T-cell (primary cell): ENCODE measurements at regions not wholly inside any gene's neighbourhood (a gene's known extent, or its start where the extent isn't known, plus 50 kb on each side); places are given as distances from the start of the nearest gene placed in this dataset.

Source experiments
- ATAC-seq, 4 experiments: fragments of 200-7000 bp in 3 of 4; fragments of 150-1000 bp in 1 of 4; cut with Tn5 transposase; replicated peaks in 1 of 4; 1 replicate in 3 of 4; 2 replicates in 1 of 4; pipeline ENCODE4 v1.10.0; 2021; ENCODE audit warnings: moderate library complexity in 3 of 4, mild to moderate bottlenecking in 2 of 4, moderate number of reproducible peaks in 1 of 4
- CTCF ChIA-PET, 2 donors: fragments of 300-600 bp; sonication (Branson Sonifier 250); formaldehyde crosslinking; loops; one replicate each; lab custom pipeline; 2022; ENCODE audit warnings: antibody characterized with exemption in 2 of 2; lab: Charles Lee
- POLR2A ChIA-PET, 2 donors: fragments of 300-600 bp; sonication (Branson Sonifier 250); formaldehyde crosslinking; loops; one replicate each; lab custom pipeline; 2022; ENCODE audit warnings: antibody characterized with exemption in 2 of 2; lab: Charles Lee
- DNase-seq, 35 experiments: peaks; one replicate each; pipeline versions ENCODE4 v3.0.0 to v3.0.0-alpha.2; 2013 to 2023
- H3K27ac ChIP-seq: one replicate; pipeline ENCODE4 v1.5.1; 2013; ENCODE audit warnings: low read length
- H3K27me3 ChIP-seq, 2 experiments: replicated peaks in 1 of 2; 1 replicate in 1 of 2; 2 replicates in 1 of 2; pipeline versions ENCODE4 v1.6.1 to v1.7.0; 2013; ENCODE audit warnings: low read length in 1 of 2, mixed read lengths in 1 of 2; ENCODE audit not compliant: control insufficient read depth in 2 of 2, insufficient read depth in 2 of 2; ENCODE audit errors: extremely low read depth in 1 of 2
- H3K36me3 ChIP-seq, 2 donors: 1 replicate in 1 of 2; 2 replicates in 1 of 2; pipeline versions ENCODE4 v1.6.1 to v1.7.0; 2013; ENCODE audit warnings: low read length in 1 of 2; ENCODE audit not compliant: control insufficient read depth in 2 of 2, insufficient read depth in 1 of 2; ENCODE audit errors: extremely low read depth in 1 of 2
- H3K4me1 ChIP-seq, 2 experiments: 1 replicate in 1 of 2; 2 replicates in 1 of 2; pipeline versions ENCODE4 v1.6.1 to v1.7.0; 2013; ENCODE audit warnings: low read length in 2 of 2, mixed read lengths in 1 of 2; ENCODE audit not compliant: insufficient read depth in 2 of 2, control insufficient read depth in 1 of 2; ENCODE audit errors: extremely low read depth in 1 of 2
- H3K4me3 ChIP-seq, 2 donors: 1 replicate in 1 of 2; 2 replicates in 1 of 2; pipeline versions ENCODE4 v1.5.1 to v1.7.0; 2013; ENCODE audit warnings: mild to moderate bottlenecking in 2 of 2, low read length in 1 of 2, moderate library complexity in 1 of 2; ENCODE audit not compliant: control insufficient read depth in 1 of 2; ENCODE audit errors: extremely low read depth in 1 of 2
- H3K9me3 ChIP-seq: 2 replicates; pipeline ENCODE4 v1.7.0; 2013
- H3K27ac Mint-ChIP-seq, 2 donors: one replicate each; pipeline ENCODE4 v1.8.0; 2020 to 2021; ENCODE audit warnings: mild to moderate bottlenecking in 2 of 2, mixed read lengths in 2 of 2
- H3K27me3 Mint-ChIP-seq, 2 donors: one replicate each; pipeline ENCODE4 v1.8.0; 2021 to 2022; ENCODE audit warnings: mixed read lengths in 2 of 2
- H3K36me3 Mint-ChIP-seq: one replicate; pipeline ENCODE4 v1.8.0; 2021; ENCODE audit warnings: mixed read lengths
- H3K4me1 Mint-ChIP-seq, 3 donors: one replicate each; pipeline ENCODE4 v1.8.0; 2020 to 2022; ENCODE audit warnings: mixed read lengths in 3 of 3, mild to moderate bottlenecking in 1 of 3
- H3K4me3 Mint-ChIP-seq, 3 donors: one replicate each; pipeline ENCODE4 v1.8.0; 2020 to 2022; ENCODE audit warnings: mild to moderate bottlenecking in 3 of 3, mixed read lengths in 3 of 3, moderate library complexity in 3 of 3
- H3K9me3 Mint-ChIP-seq, 3 donors: one replicate each; pipeline ENCODE4 v1.8.0; 2020 to 2022; ENCODE audit warnings: mixed read lengths in 3 of 3
- WGBS: methylation state at CpG from one replicate; pipeline ENCODE4 v1.1.5; 2013; ENCODE audit warnings: missing lambda C conversion rate; ENCODE audit not compliant: insufficient coverage; 5-methylcytosine and 5-hydroxymethylcytosine counted together

GRCh38 chr13:79149210-79149609 is 256.8 kb downstream of the RBM26 start:
- Histone ChIP-seq H3K9me3 (no peaks in the 10 kb centered on the region), H3K27me3 (no peaks in the 10 kb centered on the region), H3K36me3 (no peaks in the 10 kb centered on the region), H3K4me1 (no peaks in the 10 kb centered on the region), H3K27ac (no peak overlapping the region), H3K4me3 (no peak overlapping the region)
- no peak overlapping the region for H3K27ac Mint-ChIP-seq
- H3K36me3 Mint-ChIP-seq = no peaks in the 10 kb centered on the region
- no peaks in the 10 kb centered on the region for H3K4me1 Mint-ChIP-seq
- ChIA-PET CTCF (no interaction called here), POLR2A (no interaction called here)
- ATAC-seq = no peak
- DNase-seq = no peak
- no peak overlapping the region for H3K4me3 Mint-ChIP-seq
- peaks cover 21 to 23% of the 10 kb centered on the region in 2 donors for H3K27me3 Mint-ChIP-seq
- WGBS = no CpG with 5 or more reads among the region's 1 CpG
- peaks cover 0 to 6% (median 2%) of the 10 kb centered on the region in 3 donors for H3K9me3 Mint-ChIP-seq

GRCh38 chr13:79141082-79141481 is 265.0 kb downstream of the RBM26 start:
- H3K9me3 ChIP-seq = no peaks in the 10 kb centered on the region
- H3K9me3 Mint-ChIP-seq = no peaks in the 10 kb centered on the region
- DNase-seq (no peak), ATAC-seq (no peak)
- H3K27ac ChIP-seq = no peak overlapping the region
- no peak overlapping the region for H3K4me3 Mint-ChIP-seq
- H3K27me3 ChIP-seq = no peaks in the 10 kb centered on the region
- H3K36me3 ChIP-seq = no peaks in the 10 kb centered on the region
- H3K27ac Mint-ChIP-seq = no peak overlapping the region
- H3K36me3 Mint-ChIP-seq = no peaks in the 10 kb centered on the region
- no peak overlapping the region for H3K4me3 ChIP-seq
- ChIA-PET POLR2A (no interaction called here), CTCF (no interaction called here)
- no peaks in the 10 kb centered on the region for H3K4me1 ChIP-seq
- WGBS = 90% methylated on average over 1 of the region's 3 CpGs
- H3K27me3 Mint-ChIP-seq = peaks cover 2 to 7% of the 10 kb centered on the region in 2 donors
- no peaks in the 10 kb centered on the region for H3K4me1 Mint-ChIP-seq

- no peaks in the 10 kb centered on the region for H3K36me3 ChIP-seq
- H3K9me3 ChIP-seq = no peaks in the 10 kb centered on the region
- H3K4me1 Mint-ChIP-seq = no peaks in the 10 kb centered on the region
- H3K27ac Mint-ChIP-seq = no peak overlapping the region
- no peak for DNase-seq
- H3K4me3 ChIP-seq = no peak overlapping the region
- H3K9me3 Mint-ChIP-seq = no peaks in the 10 kb centered on the region
- ChIA-PET POLR2A (no interaction called here), CTCF (no interaction called here)
- WGBS = 100% methylated on average over 1 of the region's 2 CpGs
- no peak overlapping the region for H3K4me3 Mint-ChIP-seq
- no peak for ATAC-seq
- H3K36me3 Mint-ChIP-seq = no peaks in the 10 kb centered on the region
- H3K27ac ChIP-seq = no peak overlapping the region
- H3K27me3 ChIP-seq = no peaks in the 10 kb centered on the region
- H3K4me1 ChIP-seq = no peaks in the 10 kb centered on the region
- H3K27me3 Mint-ChIP-seq = peaks cover 10 to 23% of the 10 kb centered on the region in 2 donors
Observed at GRCh38 chr13:79128158-79128557, 277.9 kb downstream of the RBM26 start.

- ChIA-PET POLR2A (no interaction called here), CTCF (no interaction called here)
- no CpG with 5 or more reads among the region's 1 CpG for WGBS
Observed at GRCh38 chr13:79126706-79127105, 279.3 kb downstream of the RBM26 start.

GRCh38 chr13:79124183-79124582 is 281.9 kb downstream of the RBM26 start:
- Histone ChIP-seq H3K27ac (no peak overlapping the region), H3K36me3 (no peaks in the 10 kb centered on the region), H3K9me3 (no peaks in the 10 kb centered on the region), H3K4me3 (no peak overlapping the region), H3K4me1 (no peaks in the 10 kb centered on the region), H3K27me3 (peaks cover 0 to 2% of the 10 kb centered on the region in 2 experiments)
- peaks cover 6 to 11% of the 10 kb centered on the region in 2 donors for H3K27me3 Mint-ChIP-seq
- no peaks in the 10 kb centered on the region for H3K9me3 Mint-ChIP-seq
- H3K4me3 Mint-ChIP-seq = no peak overlapping the region
- ATAC-seq (no peak), DNase-seq (no peak)
- ChIA-PET POLR2A (no interaction called here), CTCF (no interaction called here)
- no peak overlapping the region for H3K27ac Mint-ChIP-seq
- 100% methylated on average over 2 of the region's 2 CpGs for whole genome bisulfite sequencing
- no peaks in the 10 kb centered on the region for H3K36me3 Mint-ChIP-seq
- H3K4me1 Mint-ChIP-seq = no peaks in the 10 kb centered on the region

More at GRCh38 chr13:79126706-79127105, 279.3 kb downstream of the RBM26 start:
- Histone ChIP-seq H3K9me3 (no peaks in the 10 kb centered on the region), H3K36me3 (no peaks in the 10 kb centered on the region), H3K4me1 (no peaks in the 10 kb centered on the region), H3K27ac (no peak overlapping the region), H3K27me3 (no peaks in the 10 kb centered on the region), H3K4me3 (no peak overlapping the region)
- DNase-seq (no peak), ATAC-seq (no peak)
- Mint-ChIP-seq H3K27ac (no peak overlapping the region), H3K4me1 (no peaks in the 10 kb centered on the region), H3K27me3 (peaks cover 6 to 11% of the 10 kb centered on the region in 2 donors), H3K36me3 (no peaks in the 10 kb centered on the region), H3K9me3 (no peaks in the 10 kb centered on the region), H3K4me3 (no peak overlapping the region)

GRCh38 chr13:79121286-79121685 is 284.8 kb downstream of the RBM26 start:
- Mint-ChIP-seq H3K4me1 (no peaks in the 10 kb centered on the region), H3K27me3 (peaks cover 2 to 8% of the 10 kb centered on the region in 2 donors), H3K9me3 (no peaks in the 10 kb centered on the region), H3K4me3 (no peak overlapping the region), H3K36me3 (no peaks in the 10 kb centered on the region), H3K27ac (no peak overlapping the region)
- Histone ChIP-seq H3K27ac (no peak overlapping the region), H3K4me3 (no peak overlapping the region), H3K27me3 (peaks cover 0 to 2% of the 10 kb centered on the region in 2 experiments), H3K4me1 (no peaks in the 10 kb centered on the region), H3K36me3 (no peaks in the 10 kb centered on the region), H3K9me3 (no peaks in the 10 kb centered on the region)
- no peak for DNase-seq
- ATAC-seq = no peak
- ChIA-PET POLR2A (no interaction called here), CTCF (interaction anchor here in 1 of 2 donors (0.6 kb wide), 1 partner anchor 397 kb away, joined by 4 read pairs; no protein-coding TSS in a partner anchor)
- 66% methylated on average over 4 of the region's 4 CpGs for WGBS

GRCh38 chr13:79119578-79120107 is 286.4 kb downstream of the RBM26 start:
- ChIA-PET CTCF (no interaction called here), POLR2A (no interaction called here)
- 82% methylated on average over 31 of the region's 34 CpGs for WGBS
- peaks cover 0 to 2% of the 10 kb centered on the region in 2 experiments for H3K27me3 ChIP-seq
- Mint-ChIP-seq H3K4me3 (no peak overlapping the region), H3K27ac (no peak overlapping the region), H3K4me1 (no peaks in the 10 kb centered on the region), H3K9me3 (no peaks in the 10 kb centered on the region), H3K36me3 (no peaks in the 10 kb centered on the region), H3K27me3 (peaks cover 2 to 5% of the 10 kb centered on the region in 2 donors)
- H3K4me1 ChIP-seq = no peaks in the 10 kb centered on the region
- ATAC-seq (no peak), DNase-seq (no peak)
- no peak overlapping the region for H3K4me3 ChIP-seq
- H3K27ac ChIP-seq = no peak overlapping the region
- no peaks in the 10 kb centered on the region for H3K36me3 ChIP-seq
- no peaks in the 10 kb centered on the region for H3K9me3 ChIP-seq
